NCI-H2171 treated with DMSO at 0.1 percent for 48 hours (cell line): ENCODE measurements at regions not wholly inside any gene's neighbourhood (a gene's known extent, or its start where the extent isn't known, plus 50 kb on each side); places are given as distances from the start of the nearest gene placed in this dataset.
A peak's percentile ranks its signal among the peaks of the same experiment; 100 is the strongest.

Source experiments
- DNase-seq: peaks from one replicate; lab custom pipeline; 2025; lab: John Stamatoyannopoulos, UW

- DNase-seq, result no peak
Measured at GRCh38 chr7:93015779-93016481, 101.8 kb downstream of the SAMD9 start.

- no peak for DNase-seq
Measured at GRCh38 chr7:93015101-93015778, 102.5 kb downstream of the SAMD9 start.

GRCh38 chr7:93014410-93014809 is 103.4 kb downstream of the SAMD9 start:
- no peak for DNase-seq

GRCh38 chr7:93013446-93014061 is 104.2 kb downstream of the SAMD9 start:
- DNase-seq, result no peak

GRCh38 chr7:93011351-93012294 is 106.2 kb downstream of the SAMD9 start:
- no peak for DNase-seq

- DNase-seq, result no peak
Measured at GRCh38 chr7:93008833-93009232, 108.9 kb downstream of the SAMD9 start.

- no peak for DNase-seq
Measured at GRCh38 chr7:93006480-93007095, 111.2 kb downstream of the SAMD9 start.

GRCh38 chr7:93004906-93005305 is 112.9 kb downstream of the SAMD9 start:
- DNase-seq, result no peak

GRCh38 chr7:92997719-92998118 is 120.1 kb downstream of the SAMD9 start:
- no peak for DNase-seq

- no peak for DNase-seq
Measured at GRCh38 chr7:92997152-92997551, 120.6 kb downstream of the SAMD9 start.

GRCh38 chr7:92994901-92995300 is 122.9 kb downstream of the SAMD9 start:
- DNase-seq, result no peak

GRCh38 chr7:92992932-92993331 is 124.8 kb downstream of the SAMD9 start:
- DNase-seq, result no peak

- DNase-seq, result no peak
Measured at GRCh38 chr7:92992483-92992882, 125.3 kb downstream of the SAMD9 start.

- DNase-seq, result no peak
Measured at GRCh38 chr7:92991190-92991589, 126.6 kb downstream of the SAMD9 start.

GRCh38 chr7:92988941-92989545 is 128.7 kb downstream of the SAMD9 start:
- no peak for DNase-seq

GRCh38 chr7:92988051-92988450 is 129.7 kb downstream of the SAMD9 start:
- peak; percentile 43 for DNase-seq

GRCh38 chr7:92987538-92987937 is 130.2 kb downstream of the SAMD9 start:
- no peak for DNase-seq

- DNase-seq, result no peak
Measured at GRCh38 chr7:92987095-92987494, 130.7 kb downstream of the SAMD9 start.

- DNase-seq, result no peak
Measured at GRCh38 chr7:92982928-92983327, 134.9 kb downstream of the SAMD9 start.

- DNase-seq, result no peak
Measured at GRCh38 chr7:92976931-92977330, 140.6 kb upstream of the CDK6 start.

- no peak for DNase-seq
Measured at GRCh38 chr7:92973974-92974373, 137.6 kb upstream of the CDK6 start.
